HCT116 (cell line): ENCODE measurements at regions not wholly inside any gene's neighbourhood (a gene's known extent, or its start where the extent isn't known, plus 50 kb on each side); places are given as distances from the start of the nearest gene placed in this dataset.

Source experiments
- ATAC-seq: fragments of 200-7000 bp; cut with Tn5 transposase; 2 replicates; pipeline ENCODE4 v1.9.1; 2020; ENCODE audit warnings: mild to moderate bottlenecking, moderate library complexity
- BruUV-seq: library from RNA; stranded (reverse); fragments of 400-500 nt; replicated peaks from 2 replicates; lab custom pipeline; 2021; lab: Mats Ljungman, UMichigan
- CTCF ChIA-PET: fragments of 300-600 bp; sonication (Branson Sonifier 250); formaldehyde crosslinking; loops from one replicate; lab custom pipeline; 2021; ENCODE audit warnings: antibody characterized with exemption; lab: Charles Lee
- POLR2A ChIA-PET: fragments of 300-600, 350-600 bp; sonication (Branson Sonifier 250); formaldehyde crosslinking; loops from one replicate; lab custom pipeline; 2021; ENCODE audit warnings: antibody characterized with exemption; lab: Charles Lee
- RAD21 ChIA-PET, 2 experiments: fragments of 300-600 bp; sonication (Branson Sonifier 250); formaldehyde crosslinking; loops; one replicate each; lab custom pipeline; 2023; ENCODE audit warnings: low total read pairs in 2 of 2; ENCODE audit not compliant: uncharacterized antibody in 2 of 2, unreplicated experiment in 2 of 2, low non-redundant PET in 1 of 2; lab: Charles Lee
- DNase-seq: peaks from one replicate; pipeline ENCODE4 v3.0.0-alpha.2; 2010; ENCODE audit warnings: low read depth, low spot score
- H2AFZ ChIP-seq: fragments of 200-600 bp; shearing (Covaris generic), sonication (generic); 2 replicates; pipeline ENCODE4 v1.6.1; 2017; ENCODE audit warnings: low read depth, mixed run types, mixed read lengths, antibody characterized with exemption, low read length; ENCODE audit not compliant: poor library complexity, severe bottlenecking
- H3K27ac ChIP-seq: 2 replicates; pipeline ENCODE4 v1.5.1; 2012; ENCODE audit warnings: low read depth, low read length
- H3K27me3 ChIP-seq: fragments of 200-600 bp; sonication (generic); 2 replicates; pipeline ENCODE4 v1.6.1; 2016; ENCODE audit warnings: mixed run types, low read length, mixed read lengths; ENCODE audit not compliant: insufficient read depth
- H3K36me3 ChIP-seq, 2 experiments: fragments of 200-500 bp in 1 of 2; fragments of 200-600 bp in 1 of 2; sonication (Bioruptor generic) in 1 of 2; sonication (generic) in 1 of 2; 2 replicates each; pipeline versions ENCODE4 v1.5.1 to v1.6.1; 2014 to 2016; ENCODE audit warnings: low read length in 2 of 2, inconsistent platforms in 1 of 2, mixed read lengths in 1 of 2, mixed run types in 1 of 2; ENCODE audit not compliant: insufficient read depth in 2 of 2, control insufficient read depth in 1 of 2
- H3K4me1 ChIP-seq, 2 experiments: fragments of 200-600 bp in 1 of 2; sonication (generic) in 1 of 2; 2 replicates each; pipeline versions ENCODE4 v1.5.1 to v1.6.1; 2012 to 2017; ENCODE audit warnings: low read length in 2 of 2, inconsistent platforms in 1 of 2, mild to moderate bottlenecking in 1 of 2, mixed read lengths in 1 of 2, mixed run types in 1 of 2, moderate library complexity in 1 of 2; ENCODE audit not compliant: insufficient read depth in 2 of 2, control insufficient read depth in 1 of 2
- H3K4me2 ChIP-seq: fragments of 200-600 bp; sonication (generic); 2 replicates; pipeline ENCODE4 v1.6.1; 2017; ENCODE audit warnings: mixed run types, low read length, mixed read lengths
- H3K4me3 ChIP-seq, 2 experiments: fragments of 200-600 bp in 1 of 2; sonication (generic) in 1 of 2; replicated peaks in 1 of 2; 2 replicates each; pipeline ENCODE4 v1.5.1; 2011 to 2016; ENCODE audit warnings: low read length in 2 of 2, control low read depth in 1 of 2, low read depth in 1 of 2, mild to moderate bottlenecking in 1 of 2, mixed read lengths in 1 of 2, mixed run types in 1 of 2
- H3K79me2 ChIP-seq: fragments of 200-600 bp; sonication (generic); 2 replicates; pipeline ENCODE4 v1.6.1; 2017; ENCODE audit warnings: mild to moderate bottlenecking, mixed run types, low read length, moderate library complexity, mixed read lengths; ENCODE audit not compliant: insufficient read depth
- H3K9ac ChIP-seq: fragments of 200-600 bp; sonication (generic); 2 replicates; pipeline ENCODE4 v1.6.1; 2016; ENCODE audit warnings: low read length, mixed read lengths
- H3K9me2 ChIP-seq: fragments of 200-600 bp; sonication (generic), shearing (Covaris generic); 2 replicates; pipeline ENCODE4 v1.6.1; 2017; ENCODE audit warnings: mixed run types, mild to moderate bottlenecking, moderate library complexity; ENCODE audit not compliant: insufficient read depth
- H3K9me3 ChIP-seq, 2 experiments: fragments of 200-500 bp in 1 of 2; fragments of 200-600 bp in 1 of 2; sonication (Bioruptor generic) in 1 of 2; sonication (generic) in 1 of 2; 2 replicates each; pipeline ENCODE4 v1.6.1; 2014 to 2017; ENCODE audit warnings: low read length in 2 of 2, mixed read lengths in 2 of 2, inconsistent platforms in 1 of 2, low read depth in 1 of 2, mild to moderate bottlenecking in 1 of 2, mixed run types in 1 of 2, moderate library complexity in 1 of 2; ENCODE audit not compliant: control insufficient read depth in 1 of 2, insufficient read depth in 1 of 2
- H4K20me1 ChIP-seq: fragments of 200-600 bp; sonication (generic), shearing (Covaris generic); 2 replicates; pipeline ENCODE4 v1.6.1; 2017; ENCODE audit warnings: mixed run types, mild to moderate bottlenecking, moderate library complexity; ENCODE audit not compliant: insufficient read depth
- CEBPB ChIP-seq: IDR thresholded peaks from 2 replicates; pipeline ENCODE4 v1.6.1; 2012; ENCODE audit warnings: low read depth
- EGR1 ChIP-seq: IDR thresholded peaks from 2 replicates; pipeline ENCODE4 v1.6.1; 2012; ENCODE audit warnings: low read depth
- EZH2phosphoT487 ChIP-seq: fragments of 200-600 bp; IDR thresholded peaks from 2 replicates; pipeline ENCODE4 v1.6.1; 2018; ENCODE audit warnings: antibody characterized with exemption, borderline replicate concordance
- POLR2AphosphoS5 ChIP-seq: IDR thresholded peaks from 2 replicates; pipeline ENCODE4 v1.6.1; 2011; ENCODE audit warnings: mild to moderate bottlenecking, low read depth, low read length, moderate library complexity
- RAD21 ChIP-seq: IDR thresholded peaks from 2 replicates; pipeline ENCODE4 v1.6.1; 2012; ENCODE audit warnings: low read depth, mild to moderate bottlenecking
- REST ChIP-seq: IDR thresholded peaks from 2 replicates; pipeline ENCODE4 v1.6.1; 2012; ENCODE audit warnings: low read depth
- SIN3A ChIP-seq: IDR thresholded peaks from 2 replicates; pipeline ENCODE4 v1.6.1; 2012; ENCODE audit warnings: low read depth
- SRF ChIP-seq: IDR thresholded peaks from 2 replicates; pipeline ENCODE4 v1.6.1; 2012; ENCODE audit warnings: low read depth
- TCF7L2 ChIP-seq: IDR thresholded peaks from 2 replicates; pipeline ENCODE4 v1.7.0; 2011; ENCODE audit warnings: borderline replicate concordance, inconsistent platforms; ENCODE audit not compliant: insufficient read depth, insufficient read length; ENCODE audit errors: extremely low read depth
- YY1 ChIP-seq: IDR thresholded peaks from 2 replicates; pipeline ENCODE4 v1.6.1; 2011; ENCODE audit warnings: low read length, low read depth, moderate library complexity, mild to moderate bottlenecking; ENCODE audit not compliant: insufficient replicate concordance; ENCODE audit errors: extremely low read depth
- ZNF274 ChIP-seq: fragments of 200-500 bp; sonication (Bioruptor generic); IDR thresholded peaks from 2 replicates; pipeline ENCODE4 v1.6.1; 2014; ENCODE audit warnings: mild to moderate bottlenecking, low read depth, low read length, inconsistent platforms
- intact Hi-C: fragments of 100-400 bp; cut with micrococcal nuclease; formaldehyde crosslinking; loops from 2 replicates; pipeline ENCODE4 v1.10.0; 2022
- TF ChIP-seq, protein P1 (sequence below): IDR thresholded peaks from 2 replicates; pipeline ENCODE4 v1.6.1; 2012

- TF ChIP-seq TCF7L2 (no peak), YY1 (no peak), EZH2phosphoT487 (no peak), REST (no peak)
Observed at GRCh38 chr14:87461704-87462103, 531.3 kb downstream of the GALC start (continued).

- H3K4me3 ChIP-seq = no peak overlapping the region
- no peaks in the 10 kb centered on the region for H4K20me1 ChIP-seq
- DNase-seq = no peak
- H3K27ac ChIP-seq = no peak overlapping the region
- BruUV-seq = no TSS peak
- no peaks in the 10 kb centered on the region for H3K9me2 ChIP-seq
- no peaks in the 10 kb centered on the region for H3K27me3 ChIP-seq
- ChIA-PET RAD21 (no interaction called here), POLR2A (no interaction called here), CTCF (no interaction called here)
- no peaks in the 10 kb centered on the region for H3K79me2 ChIP-seq
- no peak overlapping the region for H2AFZ ChIP-seq
- peaks cover 14 to 29% of the 10 kb centered on the region in 2 experiments; a peak in 2 of 4 replicates for H3K9me3 ChIP-seq
- intact Hi-C loops = no loop called here
- no peak for TF ChIP-seq ZNF274
- no peak for TF ChIP-seq POLR2AphosphoS5
- TF ChIP-seq SRF = no peak
- TF ChIP-seq EGR1 = no peak
- TF ChIP-seq RAD21 = no peak
- TF ChIP-seq REST = no peak
- TF ChIP-seq TCF7L2 = no peak
- no peak for TF ChIP-seq EZH2phosphoT487
- TF ChIP-seq, protein P1, sequence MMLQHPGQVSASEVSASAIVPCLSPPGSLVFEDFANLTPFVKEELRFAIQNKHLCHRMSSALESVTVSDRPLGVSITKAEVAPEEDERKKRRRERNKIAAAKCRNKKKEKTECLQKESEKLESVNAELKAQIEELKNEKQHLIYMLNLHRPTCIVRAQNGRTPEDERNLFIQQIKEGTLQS = no peak
- TF ChIP-seq SIN3A = no peak
- no peak for TF ChIP-seq CEBPB
- no peak overlapping the region for H3K9ac ChIP-seq
- no peak for ATAC-seq
- no peaks in the 10 kb centered on the region for H3K4me1 ChIP-seq
- H3K36me3 ChIP-seq = no peaks in the 10 kb centered on the region
- no peak overlapping the region for H3K4me2 ChIP-seq
Observed at GRCh38 chr14:87457720-87458119, 535.3 kb downstream of the GALC start.
